Gastrocnemius medialis (tissue), 4 donors: ENCODE measurements at regions not wholly inside any gene's neighbourhood (a gene's known extent, or its start where the extent isn't known, plus 50 kb on each side); places are given as distances from the start of the nearest gene placed in this dataset.

Experiments used
- CTCF ChIP-seq, 5 experiments: fragments of 450-650 bp in 3 of 5; fragments of 200-600 bp in 2 of 5; sonication (generic) in 2 of 5; IDR thresholded peaks in 4 of 5; conservative IDR thresholded peaks in 1 of 5; 1 replicate in 4 of 5; 2 replicates in 1 of 5; pipeline ENCODE4 v1.5.1; 2016 to 2019; ENCODE audit warnings: antibody characterized with exemption in 5 of 5, mild to moderate bottlenecking in 3 of 5, moderate library complexity in 3 of 5
- POLR2A ChIP-seq, 2 donors: fragments of 450-650 bp; IDR thresholded peaks; one replicate each; pipeline ENCODE4 v1.6.1; 2017; ENCODE audit warnings: antibody characterized with exemption in 2 of 2, mild to moderate bottlenecking in 2 of 2, moderate library complexity in 2 of 2

- TF ChIP-seq CTCF (IDR thresholded peaks at IDR 0.05 in 4 of 5, conservative IDR thresholded peaks at IDR 0.05 in 1 of 5) (no peak), POLR2A (IDR thresholded peaks at IDR 0.05) (no peak)
Measured at GRCh38 chr10:110360857-110361474, 56.2 kb upstream of the SMNDC1 start.
